Right renal cortex interstitium (tissue), 3 donors: ENCODE measurements at regions not wholly inside any gene's neighbourhood (a gene's known extent, or its start where the extent isn't known, plus 50 kb on each side); places are given as distances from the start of the nearest gene placed in this dataset.
"Not testable (repeated sequence)": the region's sequence is repeated elsewhere in the genome, so short reads cannot be mapped to it uniquely, and the experiment has no call there.

Experiments used
- DNase-seq, 3 donors: peaks; one replicate each; pipeline ENCODE4 v3.0.0-alpha.2; 2013; ENCODE audit warnings: low read depth in 3 of 3, low spot score in 2 of 3

DNA sequence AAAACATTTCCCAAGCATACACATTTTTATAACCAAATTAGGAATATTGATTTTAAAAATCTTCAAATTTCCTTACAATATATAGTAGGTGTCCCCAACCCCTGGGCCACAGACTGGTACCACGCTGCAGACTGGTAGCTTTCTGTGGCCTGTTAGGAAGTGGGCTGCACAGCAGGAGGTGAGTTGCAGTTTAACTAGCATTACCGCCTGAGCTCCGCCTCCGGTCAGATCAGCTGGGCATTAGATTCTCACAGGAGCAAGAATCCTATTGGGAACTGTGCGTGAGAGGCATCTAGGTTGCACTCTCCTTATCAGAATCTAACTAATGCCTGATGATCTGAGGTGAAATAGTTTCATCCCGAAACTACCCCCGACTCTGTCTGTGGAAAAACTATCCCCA, 62.1 kb downstream of the ZWINT start:
- no peak for DNase-seq

DNA sequence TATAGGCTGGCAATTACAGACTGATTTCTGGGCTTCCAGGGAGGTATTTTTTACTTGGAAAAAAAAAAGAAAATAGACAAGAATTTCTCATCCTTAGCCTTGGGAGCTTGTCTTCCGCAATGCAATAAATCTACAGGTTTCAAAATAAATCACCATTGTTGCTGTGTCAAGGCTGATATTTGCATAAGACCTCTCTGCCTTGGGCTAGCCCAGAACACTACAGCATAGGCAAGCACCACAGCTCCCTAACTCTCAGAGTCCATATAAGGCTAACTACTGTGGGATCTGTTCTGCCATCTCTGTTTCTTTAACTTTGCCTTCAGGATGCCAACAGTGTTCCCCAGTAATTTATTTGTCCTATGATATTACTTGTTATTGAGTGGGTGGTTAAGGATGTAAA, 64.4 kb downstream of the ZWINT start:
- no peak for DNase-seq

DNA sequence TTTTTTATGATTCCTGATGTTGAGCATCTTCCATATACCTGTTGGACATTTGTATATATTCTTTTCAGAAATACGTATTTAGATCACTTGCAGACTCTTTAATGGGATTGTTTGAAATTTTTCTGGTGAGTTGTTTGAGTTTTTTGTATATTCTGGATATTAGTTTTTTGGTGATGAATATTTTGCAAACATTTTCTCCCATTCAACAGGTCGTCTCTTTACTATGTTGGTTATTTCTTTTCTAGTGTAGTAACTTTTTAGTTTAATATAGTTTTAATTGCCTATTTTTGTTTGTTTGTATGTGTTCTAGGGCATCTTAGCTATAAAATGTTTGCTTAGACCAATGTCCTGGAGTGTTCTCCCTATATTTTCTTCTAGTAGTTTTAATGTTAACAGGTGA, 72.7 kb downstream of the ZWINT start:
- DNase-seq, result no peak

DNA sequence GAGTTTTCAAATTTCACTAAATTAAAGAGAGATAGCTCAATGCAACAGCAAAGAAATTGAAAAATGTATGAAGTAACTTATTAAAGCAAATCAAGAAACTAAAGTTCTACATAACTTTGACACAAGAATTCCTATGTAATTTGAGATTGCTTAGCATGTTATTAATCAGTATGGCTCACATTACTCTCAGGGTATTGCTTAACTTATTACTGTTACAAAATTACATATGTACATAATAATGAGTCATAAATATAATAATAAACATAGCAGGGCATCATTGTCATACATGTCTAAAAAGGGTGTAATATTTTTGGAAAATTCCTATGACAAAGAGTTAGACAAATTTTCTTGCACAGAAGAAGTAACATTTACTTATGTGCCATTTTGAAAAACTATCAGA, 75.0 kb downstream of the ZWINT start:
- DNase-seq, result no peak

DNA sequence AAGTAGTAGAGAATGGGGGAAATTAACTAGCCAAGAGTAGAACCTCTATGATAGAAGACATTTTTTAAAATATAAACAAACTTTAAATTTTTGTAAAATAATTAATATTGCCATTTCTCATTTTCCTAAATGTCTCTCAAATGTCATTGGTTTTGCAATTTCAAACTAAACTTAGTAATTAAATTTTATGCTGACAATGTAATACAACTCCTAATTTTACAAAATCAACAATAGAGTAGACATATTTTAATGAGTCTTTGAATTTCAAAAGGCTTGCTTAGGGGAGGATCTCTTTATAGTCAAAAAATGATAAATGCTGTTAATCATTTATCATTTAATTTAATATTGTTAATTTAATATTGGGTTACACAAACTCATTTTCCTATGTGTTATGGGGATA, 81.8 kb downstream of the ZWINT start:
- no peak for DNase-seq

DNA sequence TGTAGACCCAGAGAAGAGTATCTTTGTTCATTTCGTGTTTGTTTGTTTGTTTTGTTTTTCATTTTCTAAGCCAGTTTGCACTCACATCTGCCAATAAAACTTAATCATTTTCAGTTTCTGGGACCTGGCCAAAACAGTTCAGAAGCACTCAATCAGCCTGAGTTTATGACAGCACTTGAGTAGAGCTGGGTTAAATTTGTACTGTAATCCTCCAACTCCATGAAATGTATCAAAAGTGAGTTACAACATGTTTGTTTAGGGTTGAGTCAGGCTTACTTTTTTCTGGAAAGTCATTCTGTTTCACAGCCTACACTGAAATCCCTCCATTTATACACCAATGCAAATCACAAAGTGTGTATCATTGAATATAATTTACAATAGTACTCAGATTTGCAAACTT, 91.9 kb downstream of the ZWINT start:
- DNase-seq, result no peak

DNA sequence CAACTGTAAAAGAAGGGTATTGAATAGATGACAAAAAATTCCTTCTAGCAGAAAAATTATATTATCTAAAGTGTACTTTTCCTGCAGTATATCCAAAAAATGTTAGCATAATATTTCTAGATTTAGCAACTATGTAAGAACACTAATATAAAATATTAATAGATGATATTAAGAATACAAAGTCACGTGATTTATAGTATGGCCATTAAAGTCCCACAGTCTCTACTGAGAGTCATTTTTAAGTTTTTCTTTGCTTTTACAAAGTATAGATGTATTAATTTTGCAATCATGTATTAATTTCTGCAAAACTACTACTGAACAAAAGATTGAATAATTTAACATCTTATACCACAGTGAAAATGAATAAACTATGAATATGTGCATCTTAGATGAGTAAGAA, 94.9 kb downstream of the ZWINT start:
- DNase-seq, result no peak

DNA sequence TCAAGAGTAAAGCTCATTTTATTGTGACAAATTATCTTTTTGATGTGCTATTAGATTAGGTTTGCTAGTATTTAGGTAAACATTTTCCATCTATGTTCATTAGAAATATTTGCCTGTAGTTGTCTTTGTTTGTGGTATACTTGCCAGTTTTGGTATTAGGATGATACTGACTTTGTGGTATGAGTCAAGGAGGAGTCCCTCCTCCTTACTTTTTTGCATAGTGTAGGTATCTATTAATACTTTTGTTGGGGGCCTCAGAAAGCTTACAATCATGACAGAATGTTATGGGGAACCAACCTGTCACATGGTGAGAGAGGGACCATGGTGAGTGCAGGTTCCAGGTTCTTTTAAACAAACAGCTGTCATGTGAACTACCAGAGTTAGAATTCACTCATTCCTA, 102.1 kb downstream of the ZWINT start:
- DNase-seq, result no peak

DNA sequence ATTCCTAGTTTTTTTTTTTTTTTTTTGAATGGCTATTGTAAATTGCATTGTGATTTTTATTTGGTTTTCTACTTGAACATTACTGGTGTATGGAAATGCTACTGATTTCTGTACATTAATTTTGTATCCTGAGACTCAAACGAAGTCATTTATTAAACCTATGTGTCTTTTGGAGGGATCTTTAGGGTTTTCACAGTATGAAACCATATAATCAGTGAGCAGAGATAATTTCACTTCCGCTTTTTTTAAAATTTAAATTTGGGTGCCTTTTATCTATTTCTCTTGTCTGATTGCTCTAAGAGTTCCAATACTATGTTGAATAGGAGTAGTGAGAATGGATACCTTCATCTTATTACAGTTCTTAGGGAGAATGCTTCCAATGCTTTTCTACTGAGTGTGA, 102.7 kb downstream of the ZWINT start:
- no peak for DNase-seq

DNA sequence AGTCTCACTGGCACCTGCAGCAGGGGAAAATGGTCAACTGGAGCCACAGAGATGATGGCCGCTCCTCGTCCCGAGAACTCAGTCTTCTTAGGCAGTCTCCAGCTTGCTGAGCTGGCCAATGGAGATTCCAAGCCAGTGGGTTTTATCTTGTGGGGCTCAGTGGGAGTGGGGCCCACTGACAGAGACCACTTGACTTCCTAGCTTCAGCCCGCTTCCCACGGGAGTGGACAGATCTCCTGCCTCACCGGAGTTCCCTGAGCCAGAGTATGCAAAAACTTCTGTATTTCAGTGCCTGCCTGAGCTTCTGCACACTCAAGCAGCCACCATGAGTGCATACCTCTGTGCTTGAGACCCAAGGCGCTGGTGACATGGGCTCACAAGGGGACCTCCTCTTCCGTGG, 105.8 kb downstream of the ZWINT start:
- DNase-seq, result no peak

DNA sequence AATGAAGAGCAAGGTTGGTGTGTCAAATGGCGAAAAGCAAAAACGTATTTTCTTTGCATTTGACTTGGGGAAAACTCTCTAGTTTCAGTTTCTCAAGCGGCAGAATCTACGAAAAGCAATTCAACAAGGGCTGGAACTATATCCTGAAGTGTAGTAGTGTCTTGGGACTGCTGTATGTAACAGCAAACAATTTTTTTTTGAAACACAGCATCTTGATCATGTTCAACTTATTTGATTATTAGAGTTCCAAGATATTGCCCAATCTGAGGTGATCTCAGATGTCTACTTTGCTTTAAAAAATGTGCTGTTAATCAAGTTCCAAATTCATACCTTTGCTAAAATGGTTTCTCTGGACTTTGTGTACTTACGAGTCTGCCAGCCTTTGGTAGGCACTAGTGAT, 120.6 kb downstream of the ZWINT start:
- no peak for DNase-seq

DNA sequence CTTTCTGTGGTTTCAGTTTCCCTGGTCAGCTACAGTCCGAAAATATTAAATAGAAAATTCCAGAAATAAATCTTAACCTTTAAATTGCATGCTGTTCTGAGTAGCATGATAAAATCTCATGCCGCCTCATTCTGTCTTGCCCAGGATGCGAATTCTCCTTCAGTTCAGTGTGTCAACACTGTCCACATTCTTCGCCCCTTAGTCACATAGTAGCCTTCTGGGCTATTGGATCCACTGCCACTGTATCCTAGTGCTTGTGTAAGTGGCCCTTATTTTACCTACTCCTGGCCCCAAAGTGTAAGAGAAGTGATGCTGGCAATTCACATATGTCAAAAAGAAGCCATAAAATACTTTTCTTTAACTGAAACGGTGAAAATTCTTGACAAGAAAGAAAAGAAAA, 129.6 kb downstream of the ZWINT start:
- no peak for DNase-seq

DNA sequence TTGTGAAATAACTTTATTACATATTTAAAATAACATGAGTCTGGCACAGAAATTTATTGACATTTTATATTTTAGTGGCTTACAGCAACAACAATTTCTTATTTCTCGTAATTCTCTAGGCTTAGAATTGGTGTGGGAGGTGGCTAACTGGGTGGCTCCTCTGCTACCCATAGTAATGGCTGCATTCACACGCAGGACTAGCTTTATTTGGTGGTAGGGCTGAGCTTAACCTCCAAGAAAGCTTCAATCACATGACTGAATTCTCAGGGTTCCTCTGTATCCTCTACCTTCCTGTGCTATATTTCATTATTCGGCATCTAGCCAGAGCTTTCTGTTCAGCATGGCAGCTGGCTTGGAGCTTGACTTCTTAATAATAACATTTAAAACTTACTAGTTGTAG, 138.8 kb downstream of the ZWINT start:
- DNase-seq, result no peak

DNA sequence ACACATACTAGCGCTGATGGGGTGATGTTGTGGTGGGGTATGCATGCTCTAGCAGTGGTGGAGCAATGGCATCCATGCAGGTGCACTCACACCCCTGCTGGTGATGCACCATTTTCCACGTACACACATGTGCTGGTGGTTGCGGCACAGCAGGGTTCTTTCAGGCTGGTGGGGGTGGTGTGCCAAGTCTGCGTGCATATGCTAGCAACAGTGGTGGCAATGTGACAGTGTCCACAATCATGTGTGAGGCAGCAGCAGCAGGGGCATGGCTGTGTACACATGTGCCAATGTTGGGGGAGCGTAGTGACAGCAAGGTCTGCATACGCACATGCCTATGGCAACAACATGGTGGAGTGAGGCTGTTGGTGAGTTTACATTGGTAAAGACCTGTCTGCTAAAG, 148.1 kb downstream of the ZWINT start:
- DNase-seq, result no peak

DNA sequence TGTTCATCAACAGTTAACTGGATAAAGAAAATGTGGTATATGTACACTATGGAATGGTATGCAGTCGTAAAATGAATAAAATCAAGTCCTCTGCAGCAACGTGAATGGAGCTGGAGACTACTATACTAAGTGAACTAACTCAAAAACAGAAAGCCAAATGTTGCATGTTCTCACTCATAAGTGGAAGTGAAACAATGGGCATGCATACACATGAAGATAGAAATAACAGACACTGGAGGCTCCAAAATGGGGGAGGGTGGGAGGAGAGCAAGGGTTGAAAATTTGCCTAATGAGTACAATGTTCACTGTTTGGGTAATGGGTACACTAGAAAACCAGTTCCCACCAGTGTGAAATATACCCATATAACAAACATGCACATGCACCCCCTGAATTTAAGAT, 179.5 kb downstream of the ZWINT start:
- no peak for DNase-seq

DNA sequence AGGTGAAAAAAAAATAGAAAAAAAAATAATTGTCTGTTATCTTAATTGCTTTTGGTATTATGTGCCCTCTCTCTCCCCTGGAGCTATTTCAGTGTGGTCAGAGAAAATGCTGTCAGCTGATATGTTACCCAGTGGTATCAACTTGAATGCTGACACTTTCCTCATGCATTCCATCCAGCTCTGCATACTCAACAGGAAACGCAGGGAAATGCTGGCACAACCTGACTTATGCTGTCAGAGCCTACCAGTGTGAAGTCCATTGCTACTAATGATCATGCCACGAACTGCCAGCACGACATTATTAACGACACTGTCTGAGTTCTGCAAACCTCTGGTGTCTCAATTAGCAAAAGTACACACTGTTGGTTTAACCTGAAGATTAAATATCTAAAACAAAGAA, 182.8 kb downstream of the ZWINT start:
- no peak for DNase-seq

DNA sequence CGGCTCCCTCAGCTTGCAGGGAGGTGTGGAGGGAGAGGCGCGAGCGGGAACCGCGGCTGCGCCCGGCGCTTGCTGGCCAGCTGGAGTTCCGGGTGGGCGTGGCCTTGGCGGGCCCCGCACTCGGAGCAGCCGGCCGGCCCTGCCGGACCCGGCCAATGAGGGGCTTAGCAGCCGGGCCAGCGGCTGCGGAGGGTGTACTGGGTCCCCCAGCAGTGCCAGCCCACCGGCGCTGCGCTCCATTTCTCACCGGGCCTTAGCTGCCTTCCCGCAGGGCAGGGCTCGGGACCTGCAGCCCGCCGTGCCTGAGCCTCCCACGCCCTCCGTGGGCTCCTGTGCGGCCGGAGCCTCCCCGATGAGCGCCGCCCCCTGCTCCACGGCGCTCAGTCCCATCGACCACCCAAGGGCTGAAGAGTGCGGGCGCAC, 206.0 kb downstream of the ZWINT start:
- not testable (repeated sequence) for DNase-seq

DNA sequence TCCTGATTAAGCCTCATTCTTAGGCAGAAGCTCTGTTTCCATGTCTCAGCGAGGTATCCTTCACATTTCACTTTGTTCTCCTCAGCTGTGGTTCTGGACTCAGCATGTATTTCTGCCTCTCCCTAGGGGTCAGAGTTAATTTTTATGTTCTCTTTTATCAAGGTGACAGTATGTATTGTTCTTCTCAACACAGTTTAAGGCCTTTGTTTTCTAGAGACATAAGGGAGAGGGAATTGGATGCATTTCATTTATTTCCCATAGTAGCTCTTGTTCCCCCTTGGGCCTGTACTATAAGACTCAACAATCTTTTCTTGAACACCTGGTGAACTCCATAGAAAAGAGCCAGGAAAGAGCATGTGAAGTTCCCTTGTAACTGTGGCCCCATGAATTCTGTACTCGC, 214.3 kb downstream of the ZWINT start:
- no peak for DNase-seq

DNA sequence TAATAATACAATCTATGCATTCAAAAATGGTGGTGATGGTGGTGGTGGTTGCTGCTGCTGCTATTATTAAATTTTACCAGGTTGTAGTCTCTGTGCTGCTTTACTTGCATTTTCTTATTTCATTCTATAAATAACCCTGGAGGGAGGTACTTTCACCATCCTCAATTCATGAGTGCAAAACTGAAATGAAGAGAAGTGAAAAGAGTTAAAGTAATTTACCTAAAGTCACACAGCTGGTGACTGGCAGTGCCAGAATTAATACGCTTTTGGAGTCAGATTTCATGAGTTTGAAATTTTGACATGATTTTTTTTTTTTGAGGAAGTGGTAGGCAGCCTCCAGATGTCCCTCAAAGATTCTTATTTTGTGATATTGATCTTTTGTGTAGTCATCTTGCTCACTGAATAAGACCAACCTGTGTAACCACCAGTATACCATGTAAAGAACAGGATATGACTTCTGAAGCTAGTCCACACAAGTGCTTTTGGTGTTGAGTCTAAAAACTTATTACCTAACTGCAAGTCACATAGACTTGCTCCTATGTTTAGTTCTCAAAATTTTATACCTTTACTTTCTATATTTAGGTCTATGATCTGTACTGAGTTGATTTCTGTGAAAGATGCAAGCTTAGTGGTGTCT, 218.8 kb downstream of the ZWINT start:
- no peak for DNase-seq

DNA sequence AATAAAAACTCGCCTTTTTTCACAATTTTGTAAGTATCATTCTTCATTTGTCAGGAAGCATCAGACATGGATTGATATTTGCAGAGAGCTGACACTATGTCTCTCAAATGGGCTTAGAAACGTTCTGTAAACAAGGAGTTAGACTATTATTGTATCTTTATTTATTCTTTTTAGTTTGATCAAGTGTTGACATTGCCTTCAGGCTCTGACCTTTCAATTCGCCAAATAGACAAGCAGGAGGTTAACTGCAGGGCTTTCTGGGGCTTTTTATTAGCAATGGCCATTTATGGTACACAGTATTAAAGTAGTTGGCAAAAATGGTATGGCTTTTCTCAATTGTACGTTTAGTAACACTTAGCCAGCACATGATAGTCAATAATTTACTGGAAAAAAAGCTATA, 221.7 kb downstream of the ZWINT start:
- DNase-seq, result no peak

DNA sequence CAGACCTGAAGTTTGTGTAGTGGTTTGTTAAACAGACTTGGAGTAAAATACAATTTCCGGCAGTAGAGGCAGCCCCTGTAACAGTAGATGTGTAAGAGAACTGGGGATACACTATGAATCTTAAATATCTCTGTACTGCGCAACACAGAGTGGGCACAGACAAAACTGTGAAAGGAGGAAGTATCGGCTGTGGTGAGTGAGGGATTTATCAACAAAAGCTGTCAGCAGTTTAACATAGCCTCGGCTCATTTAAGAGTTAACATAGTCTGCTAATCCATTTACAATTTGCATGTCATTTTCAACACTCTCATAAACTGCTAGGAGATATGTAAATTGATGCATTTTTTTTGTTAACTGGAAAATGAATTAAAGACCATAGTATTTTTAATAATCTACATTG, 225.2 kb downstream of the ZWINT start:
- DNase-seq, result no peak

DNA sequence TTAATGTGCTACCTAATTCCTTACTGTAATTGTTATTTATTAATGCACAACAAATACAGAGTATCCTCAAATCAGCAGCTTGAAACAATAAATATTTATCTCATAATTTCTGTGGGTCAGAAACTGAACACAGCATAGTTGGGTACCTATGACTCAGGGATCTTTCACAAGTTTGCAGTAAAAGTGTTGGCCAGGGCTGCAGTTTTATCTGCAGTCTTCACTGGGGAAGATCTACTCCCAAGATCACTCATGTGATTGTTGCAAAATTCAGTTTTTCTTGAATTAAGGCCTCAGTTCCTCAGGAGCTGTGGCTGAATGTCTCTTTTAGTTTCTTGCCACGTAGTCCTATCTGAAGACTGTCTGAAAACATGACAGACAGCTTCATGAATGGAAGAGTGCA, 237.8 kb downstream of the ZWINT start:
- DNase-seq, result no peak

DNA sequence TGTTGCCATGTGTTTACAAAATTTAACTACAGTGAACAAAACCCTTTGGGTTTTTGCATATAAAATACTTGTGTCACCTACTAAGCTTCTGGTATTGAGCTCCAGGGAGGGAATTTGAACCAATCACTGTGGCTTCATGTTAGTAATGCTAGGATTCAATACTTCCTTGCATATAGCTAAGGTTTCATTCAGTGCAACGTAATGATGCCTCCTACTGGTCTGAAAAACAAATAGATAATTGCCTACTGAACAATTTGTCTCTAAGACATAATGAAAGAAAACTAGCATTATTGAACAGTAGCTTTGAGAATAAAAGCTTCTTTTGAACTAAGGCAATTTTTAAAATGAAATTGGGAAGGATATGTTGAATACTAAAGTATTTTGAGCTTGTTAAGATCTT, 244.4 kb downstream of the ZWINT start:
- no peak for DNase-seq

DNA sequence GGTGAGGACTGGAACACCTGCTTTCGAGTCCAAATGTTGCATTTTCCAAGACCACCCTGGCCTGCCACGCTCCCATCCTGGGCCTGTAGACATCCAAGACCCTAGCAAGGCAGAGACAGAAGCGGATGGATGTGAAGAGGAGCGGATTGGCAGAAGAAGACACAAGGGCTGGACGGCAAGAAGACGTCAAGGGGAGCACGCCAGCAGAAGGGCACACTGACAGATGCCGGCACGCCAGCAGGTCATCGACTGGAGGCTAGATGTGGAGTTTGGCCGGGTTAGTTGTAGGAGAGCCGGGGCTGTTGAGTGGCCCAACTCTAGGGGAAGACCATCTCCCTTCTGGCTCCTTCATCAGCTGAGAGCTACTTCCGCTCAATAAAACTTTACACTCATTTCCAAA, 251.6 kb downstream of the ZWINT start:
- no peak for DNase-seq
